Omental fat pad (tissue), 3 donors: ENCODE measurements at regions not wholly inside any gene's neighbourhood (a gene's known extent, or its start where the extent isn't known, plus 50 kb on each side); places are given as distances from the start of the nearest gene placed in this dataset.

Experiments used
- ATAC-seq: fragments of 150-250 bp; one replicate; pipeline ENCODE4 v1.9.1; 2016; ENCODE audit warnings: mild to moderate bottlenecking, moderate library complexity; ENCODE audit not compliant: low FRiP score
- DNase-seq: peaks from one replicate; pipeline ENCODE4 v3.0.0-alpha.2; 2019; ENCODE audit warnings: low spot score
- TF ChIP-seq, protein P1 (sequence below), 3 donors: fragments of 450-650 bp; IDR thresholded peaks; one replicate each; pipeline ENCODE4 v1.5.1; 2016 to 2017; ENCODE audit warnings: antibody characterized with exemption in 3 of 3, mild to moderate bottlenecking in 3 of 3, moderate library complexity in 2 of 3

GRCh38 chr11:106384429-106384828, 307.0 kb downstream of the AASDHPPT start:
- ATAC-seq = no peak
- no peak for DNase-seq
- TF ChIP-seq, protein P1, sequence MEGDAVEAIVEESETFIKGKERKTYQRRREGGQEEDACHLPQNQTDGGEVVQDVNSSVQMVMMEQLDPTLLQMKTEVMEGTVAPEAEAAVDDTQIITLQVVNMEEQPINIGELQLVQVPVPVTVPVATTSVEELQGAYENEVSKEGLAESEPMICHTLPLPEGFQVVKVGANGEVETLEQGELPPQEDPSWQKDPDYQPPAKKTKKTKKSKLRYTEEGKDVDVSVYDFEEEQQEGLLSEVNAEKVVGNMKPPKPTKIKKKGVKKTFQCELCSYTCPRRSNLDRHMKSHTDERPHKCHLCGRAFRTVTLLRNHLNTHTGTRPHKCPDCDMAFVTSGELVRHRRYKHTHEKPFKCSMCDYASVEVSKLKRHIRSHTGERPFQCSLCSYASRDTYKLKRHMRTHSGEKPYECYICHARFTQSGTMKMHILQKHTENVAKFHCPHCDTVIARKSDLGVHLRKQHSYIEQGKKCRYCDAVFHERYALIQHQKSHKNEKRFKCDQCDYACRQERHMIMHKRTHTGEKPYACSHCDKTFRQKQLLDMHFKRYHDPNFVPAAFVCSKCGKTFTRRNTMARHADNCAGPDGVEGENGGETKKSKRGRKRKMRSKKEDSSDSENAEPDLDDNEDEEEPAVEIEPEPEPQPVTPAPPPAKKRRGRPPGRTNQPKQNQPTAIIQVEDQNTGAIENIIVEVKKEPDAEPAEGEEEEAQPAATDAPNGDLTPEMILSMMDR (IDR thresholded peaks at IDR 0.05) = no peak

DNA sequence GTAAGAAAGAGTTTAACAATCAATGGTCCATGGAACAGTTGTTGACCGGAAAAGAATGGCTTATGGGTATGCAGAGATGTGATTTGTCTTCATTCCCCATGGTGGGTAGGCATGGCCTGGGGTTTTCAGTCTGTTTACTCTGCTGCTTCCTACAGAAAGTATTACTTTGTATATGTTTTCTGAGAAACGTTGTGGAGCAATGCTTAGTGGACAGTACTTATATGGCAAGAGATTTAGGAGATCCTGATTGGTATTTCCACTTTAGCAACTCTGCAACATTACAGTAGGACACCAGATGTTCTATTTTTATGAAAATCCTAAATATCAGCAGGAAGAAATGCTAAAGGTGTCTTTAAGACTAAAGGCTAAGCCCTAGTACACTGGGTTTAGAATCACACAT, 309.1 kb downstream of the AASDHPPT start:
- no peak for ATAC-seq
- no peak for DNase-seq
- TF ChIP-seq, protein P1 (IDR thresholded peaks at IDR 0.05) = no peak

- ATAC-seq (no peak), DNase-seq (no peak)
- TF ChIP-seq, protein P1 (IDR thresholded peaks at IDR 0.05) = no peak
Measured at GRCh38 chr11:106389101-106389500, 311.6 kb downstream of the AASDHPPT start.

DNA sequence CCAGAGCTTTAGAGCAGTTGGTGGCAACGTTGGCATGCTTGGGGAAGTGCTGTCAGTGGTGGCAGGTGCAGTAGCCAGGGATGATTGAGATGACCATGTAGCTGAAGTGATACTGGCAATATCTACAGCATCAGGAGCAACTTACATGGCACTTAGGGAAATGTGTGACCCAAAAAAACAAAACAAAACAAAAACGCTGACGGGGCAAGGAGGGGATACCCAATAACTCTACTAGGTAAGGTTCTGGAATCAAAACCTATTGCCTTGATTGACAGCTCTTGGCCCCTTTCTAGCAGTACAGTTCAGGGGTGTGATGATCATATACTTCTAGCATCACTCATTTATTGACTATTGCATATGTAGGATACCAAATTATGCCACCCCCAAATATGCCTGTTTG, 312.6 kb downstream of the AASDHPPT start:
- ATAC-seq (no peak), DNase-seq (no peak)
- TF ChIP-seq, protein P1 (IDR thresholded peaks at IDR 0.05) = no peak

DNA sequence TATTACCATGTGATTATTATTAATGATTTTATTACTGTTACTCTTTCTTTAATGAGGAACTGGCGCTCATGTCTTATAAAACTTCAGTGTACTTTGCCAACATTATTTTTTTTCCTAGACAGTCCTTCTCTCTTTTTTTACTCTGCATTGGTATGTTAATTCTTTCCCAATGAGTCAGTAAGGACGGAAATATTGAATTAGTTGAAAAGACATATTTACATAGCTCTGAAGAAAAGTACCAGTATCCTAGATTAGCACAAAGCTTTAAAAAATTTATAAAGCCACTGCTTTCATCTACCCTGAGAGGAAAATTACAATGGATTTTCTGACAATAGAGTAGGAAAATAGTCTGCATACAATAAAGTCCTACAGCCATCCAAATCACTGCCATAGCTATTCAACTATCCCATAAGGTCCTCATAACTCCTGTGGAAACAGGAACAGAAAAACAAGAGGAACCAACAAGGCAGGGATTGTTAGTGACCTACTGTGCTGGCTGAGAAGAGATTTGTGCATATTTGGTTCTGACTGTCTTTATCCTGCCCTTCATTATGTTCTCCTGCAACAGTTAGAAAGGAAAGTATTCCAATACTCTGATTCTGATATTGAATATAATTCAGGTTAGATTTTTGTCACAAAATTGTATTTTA, 314.4 kb downstream of the AASDHPPT start:
- TF ChIP-seq, protein P1 (IDR thresholded peaks at IDR 0.05) = no peak
- DNase-seq (no peak), ATAC-seq (no peak)

GRCh38 chr11:106395716-106396349, 318.4 kb downstream of the AASDHPPT start:
- ATAC-seq (no peak), DNase-seq (no peak)
- TF ChIP-seq, protein P1 (IDR thresholded peaks at IDR 0.05) = no peak
